HEK293 (cell line): ENCODE measurements at regions not wholly inside any gene's neighbourhood (a gene's known extent, or its start where the extent isn't known, plus 50 kb on each side); places are given as distances from the start of the nearest gene placed in this dataset.

Source experiments
- CTCF ChIA-PET: fragments of 350-600 bp; formaldehyde crosslinking; extraction: SDS; loops from one replicate; lab custom pipeline; 2021; ENCODE audit warnings: antibody characterized with exemption; lab: Yijun Ruan, JAX
- POLR2A ChIA-PET: fragments of 300-600 bp; formaldehyde crosslinking; extraction: SDS; loops from one replicate; lab custom pipeline; 2020; ENCODE audit warnings: antibody characterized with exemption, inconsistent platforms; lab: Yijun Ruan, JAX
- H3K27ac ChIP-seq: fragments of 200-500 bp; sonication (Bioruptor generic); 2 replicates; pipeline ENCODE4 v1.5.1; 2014; ENCODE audit warnings: low read depth, low read length, control low read depth, inconsistent platforms; ENCODE audit errors: extremely low read depth
- H3K36me3 ChIP-seq, 2 experiments: fragments of 200-500 bp in 1 of 2; sonication (Bioruptor generic) in 1 of 2; 1 replicate in 1 of 2; 2 replicates in 1 of 2; pipeline ENCODE4 v1.5.1; 2014 to 2017; ENCODE audit warnings: inconsistent platforms in 2 of 2, low read length in 2 of 2; ENCODE audit not compliant: control insufficient read depth in 2 of 2, insufficient read depth in 1 of 2
- H3K4me1 ChIP-seq: fragments of 200-500 bp; sonication (Bioruptor generic); 2 replicates; pipeline ENCODE4 v1.5.1; 2014; ENCODE audit warnings: mild to moderate bottlenecking, low read length, inconsistent platforms; ENCODE audit not compliant: control insufficient read depth, insufficient read depth
- H3K4me3 ChIP-seq: 2 replicates; pipeline ENCODE4 v1.5.1; 2011; ENCODE audit warnings: low read depth, mild to moderate bottlenecking, control low read depth, low read length, moderate library complexity
- H3K9me3 ChIP-seq: fragments of 200-500 bp; sonication (Bioruptor generic); 2 replicates; pipeline ENCODE4 v1.5.1; 2014; ENCODE audit warnings: low read depth, low read length, inconsistent platforms; ENCODE audit not compliant: control insufficient read depth, insufficient read depth
- KLF16 ChIP-seq: fragments of 450-650 bp; formaldehyde crosslinking; IDR thresholded peaks from 2 replicates; pipeline ENCODE4 v1.5.1; 2017; ENCODE audit warnings: missing biosample characterization, missing genetic modification characterization
- KLF9 ChIP-seq: fragments of 450-650 bp; formaldehyde crosslinking; IDR thresholded peaks from 2 replicates; pipeline ENCODE4 v1.5.1; 2016; ENCODE audit warnings: missing biosample characterization, missing genetic modification characterization, low read depth
- OSR2 ChIP-seq: fragments of 450-650 bp; formaldehyde crosslinking; IDR thresholded peaks from 2 replicates; pipeline ENCODE4 v1.5.1; 2016; ENCODE audit warnings: missing biosample characterization, missing genetic modification characterization
- OVOL3 ChIP-seq: fragments of 450-650 bp; formaldehyde crosslinking; IDR thresholded peaks from 2 replicates; pipeline ENCODE4 v1.5.1; 2016; ENCODE audit warnings: missing biosample characterization, missing genetic modification characterization
- WT1 ChIP-seq: fragments of 450-650 bp; formaldehyde crosslinking; IDR thresholded peaks from 2 replicates; pipeline ENCODE4 v1.5.1; 2016; ENCODE audit warnings: missing biosample characterization, missing genetic modification characterization
- ZBTB21 ChIP-seq: fragments of 450-650 bp; formaldehyde crosslinking; IDR thresholded peaks from 2 replicates; pipeline ENCODE4 v1.5.1; 2017; ENCODE audit warnings: missing biosample characterization, missing genetic modification characterization
- ZNF16 ChIP-seq: fragments of 450-650 bp; formaldehyde crosslinking; IDR thresholded peaks from 2 replicates; pipeline ENCODE4 v1.5.1; 2016; ENCODE audit warnings: low read depth, missing biosample characterization, missing genetic modification characterization
- ZNF19 ChIP-seq: fragments of 450-650 bp; formaldehyde crosslinking; IDR thresholded peaks from 2 replicates; pipeline ENCODE4; 2016; ENCODE audit warnings: missing biosample characterization, missing genetic modification characterization, low read depth
- ZNF214 ChIP-seq: fragments of 450-650 bp; formaldehyde crosslinking; IDR thresholded peaks from 2 replicates; pipeline ENCODE4 v1.5.1; 2017; ENCODE audit warnings: missing biosample characterization, mild to moderate bottlenecking, missing genetic modification characterization, borderline replicate concordance
- ZNF335 ChIP-seq: fragments of 450-650 bp; formaldehyde crosslinking; conservative IDR thresholded peaks from 2 replicates; pipeline ENCODE4 v1.5.1; 2016; ENCODE audit warnings: missing biosample characterization, missing genetic modification characterization
- ZNF623 ChIP-seq: fragments of 450-650 bp; formaldehyde crosslinking; IDR thresholded peaks from 2 replicates; pipeline ENCODE4 v1.5.1; 2016; ENCODE audit warnings: missing biosample characterization, missing genetic modification characterization
- ZNF660 ChIP-seq: fragments of 450-650 bp; IDR thresholded peaks from 2 replicates; pipeline ENCODE4 v1.5.1; 2018; ENCODE audit warnings: missing biosample characterization, mild to moderate bottlenecking, missing genetic modification characterization
- ZNF664 ChIP-seq: fragments of 450-650 bp; formaldehyde crosslinking; IDR thresholded peaks from 2 replicates; pipeline ENCODE4 v1.5.1; 2016; ENCODE audit warnings: missing biosample characterization, missing genetic modification characterization
- ZNF791 ChIP-seq: fragments of 450-650 bp; formaldehyde crosslinking; IDR thresholded peaks from 2 replicates; pipeline ENCODE4 v1.5.1; 2016; ENCODE audit warnings: missing biosample characterization, missing genetic modification characterization
- TF ChIP-seq, protein P1 (sequence below): fragments of 450-650 bp; formaldehyde crosslinking; IDR thresholded peaks from 2 replicates; pipeline ENCODE4 v1.5.1; 2016; ENCODE audit warnings: missing biosample characterization, missing genetic modification characterization
- TF ChIP-seq, protein P2 (sequence below): fragments of 450-650 bp; formaldehyde crosslinking; IDR thresholded peaks from 2 replicates; pipeline ENCODE4 v1.5.1; 2017; ENCODE audit warnings: missing biosample characterization, missing genetic modification characterization
- TF ChIP-seq, protein P3 (sequence below): fragments of 450-650 bp; formaldehyde crosslinking; conservative IDR thresholded peaks from 2 replicates; pipeline ENCODE4 v1.5.1; 2016; ENCODE audit warnings: low read depth, missing biosample characterization, missing genetic modification characterization
- TF ChIP-seq, protein P4 (sequence below): fragments of 450-650 bp; formaldehyde crosslinking; IDR thresholded peaks from 2 replicates; pipeline ENCODE4 v1.5.1; 2016; ENCODE audit warnings: missing biosample characterization, missing genetic modification characterization
- TF ChIP-seq, protein P5 (sequence below): fragments of 450-650 bp; formaldehyde crosslinking; IDR thresholded peaks from 2 replicates; pipeline ENCODE4; 2016; ENCODE audit warnings: missing biosample characterization, missing genetic modification characterization
- TF ChIP-seq, protein P6 (sequence below): fragments of 450-650 bp; formaldehyde crosslinking; IDR thresholded peaks from 2 replicates; pipeline ENCODE4 v1.5.1; 2016; ENCODE audit warnings: missing biosample characterization, missing genetic modification characterization

DNA sequence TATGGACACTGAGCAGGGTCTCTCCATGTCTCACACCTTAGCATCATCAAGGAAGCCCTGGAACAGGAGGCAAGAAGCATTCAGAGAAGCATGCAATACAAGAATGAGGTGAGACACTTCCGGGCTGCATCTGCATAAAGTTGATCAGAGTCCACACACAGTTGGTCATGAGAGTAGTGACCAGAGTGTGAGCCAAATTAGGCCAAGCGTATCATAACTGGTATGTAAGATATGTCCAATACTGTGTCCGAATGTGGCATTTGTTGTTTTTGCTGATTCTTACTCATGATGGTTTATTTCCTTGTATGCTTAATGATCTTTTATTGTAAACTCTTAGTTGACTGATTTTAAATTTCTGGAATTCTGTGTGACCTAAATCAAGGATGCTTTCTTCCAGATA is 315.7 kb downstream of the INSC start:
- TF ChIP-seq, protein P1, sequence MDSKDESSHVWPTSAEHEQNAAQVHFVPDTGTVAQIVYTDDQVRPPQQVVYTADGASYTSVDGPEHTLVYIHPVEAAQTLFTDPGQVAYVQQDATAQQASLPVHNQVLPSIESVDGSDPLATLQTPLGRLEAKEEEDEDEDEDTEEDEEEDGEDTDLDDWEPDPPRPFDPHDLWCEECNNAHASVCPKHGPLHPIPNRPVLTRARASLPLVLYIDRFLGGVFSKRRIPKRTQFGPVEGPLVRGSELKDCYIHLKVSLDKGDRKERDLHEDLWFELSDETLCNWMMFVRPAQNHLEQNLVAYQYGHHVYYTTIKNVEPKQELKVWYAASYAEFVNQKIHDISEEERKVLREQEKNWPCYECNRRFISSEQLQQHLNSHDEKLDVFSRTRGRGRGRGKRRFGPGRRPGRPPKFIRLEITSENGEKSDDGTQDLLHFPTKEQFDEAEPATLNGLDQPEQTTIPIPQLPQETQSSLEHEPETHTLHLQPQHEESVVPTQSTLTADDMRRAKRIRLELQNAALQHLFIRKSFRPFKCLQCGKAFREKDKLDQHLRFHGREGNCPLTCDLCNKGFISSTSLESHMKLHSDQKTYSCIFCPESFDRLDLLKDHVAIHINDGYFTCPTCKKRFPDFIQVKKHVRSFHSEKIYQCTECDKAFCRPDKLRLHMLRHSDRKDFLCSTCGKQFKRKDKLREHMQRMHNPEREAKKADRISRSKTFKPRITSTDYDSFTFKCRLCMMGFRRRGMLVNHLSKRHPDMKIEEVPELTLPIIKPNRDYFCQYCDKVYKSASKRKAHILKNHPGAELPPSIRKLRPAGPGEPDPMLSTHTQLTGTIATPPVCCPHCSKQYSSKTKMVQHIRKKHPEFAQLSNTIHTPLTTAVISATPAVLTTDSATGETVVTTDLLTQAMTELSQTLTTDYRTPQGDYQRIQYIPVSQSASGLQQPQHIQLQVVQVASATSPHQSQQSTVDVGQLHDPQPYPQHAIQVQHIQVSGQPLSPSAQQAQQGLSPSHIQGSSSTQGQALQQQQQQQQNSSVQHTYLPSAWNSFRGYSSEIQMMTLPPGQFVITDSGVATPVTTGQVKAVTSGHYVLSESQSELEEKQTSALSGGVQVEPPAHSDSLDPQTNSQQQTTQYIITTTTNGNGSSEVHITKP (tag by site-specific recombination) = no peak
- TF ChIP-seq KLF9 (tag by site-specific recombination) (no peak), ZNF214 (no peak), KLF16 (tag by site-specific recombination) (no peak), ZNF16 (tag by site-specific recombination) (no peak), ZNF623 (tag by site-specific recombination) (no peak), ZNF19 (tag by site-specific recombination) (no peak), ZNF660 (tag by site-specific recombination) (no peak), ZBTB21 (no peak), WT1 (tag by site-specific recombination) (no peak), OVOL3 (tag by site-specific recombination) (no peak), OSR2 (tag by site-specific recombination) (no peak), ZNF335 (tag by site-specific recombination) (no peak), ZNF664 (tag by site-specific recombination) (no peak), ZNF791 (tag by site-specific recombination) (no peak)
- TF ChIP-seq, protein P2, sequence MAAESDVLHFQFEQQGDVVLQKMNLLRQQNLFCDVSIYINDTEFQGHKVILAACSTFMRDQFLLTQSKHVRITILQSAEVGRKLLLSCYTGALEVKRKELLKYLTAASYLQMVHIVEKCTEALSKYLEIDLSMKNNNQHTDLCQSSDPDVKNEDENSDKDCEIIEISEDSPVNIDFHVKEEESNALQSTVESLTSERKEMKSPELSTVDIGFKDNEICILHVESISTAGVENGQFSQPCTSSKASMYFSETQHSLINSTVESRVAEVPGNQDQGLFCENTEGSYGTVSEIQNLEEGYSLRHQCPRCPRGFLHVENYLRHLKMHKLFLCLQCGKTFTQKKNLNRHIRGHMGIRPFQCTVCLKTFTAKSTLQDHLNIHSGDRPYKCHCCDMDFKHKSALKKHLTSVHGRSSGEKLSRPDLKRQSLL (tag by site-specific recombination) = no peak
- TF ChIP-seq, protein P3, sequence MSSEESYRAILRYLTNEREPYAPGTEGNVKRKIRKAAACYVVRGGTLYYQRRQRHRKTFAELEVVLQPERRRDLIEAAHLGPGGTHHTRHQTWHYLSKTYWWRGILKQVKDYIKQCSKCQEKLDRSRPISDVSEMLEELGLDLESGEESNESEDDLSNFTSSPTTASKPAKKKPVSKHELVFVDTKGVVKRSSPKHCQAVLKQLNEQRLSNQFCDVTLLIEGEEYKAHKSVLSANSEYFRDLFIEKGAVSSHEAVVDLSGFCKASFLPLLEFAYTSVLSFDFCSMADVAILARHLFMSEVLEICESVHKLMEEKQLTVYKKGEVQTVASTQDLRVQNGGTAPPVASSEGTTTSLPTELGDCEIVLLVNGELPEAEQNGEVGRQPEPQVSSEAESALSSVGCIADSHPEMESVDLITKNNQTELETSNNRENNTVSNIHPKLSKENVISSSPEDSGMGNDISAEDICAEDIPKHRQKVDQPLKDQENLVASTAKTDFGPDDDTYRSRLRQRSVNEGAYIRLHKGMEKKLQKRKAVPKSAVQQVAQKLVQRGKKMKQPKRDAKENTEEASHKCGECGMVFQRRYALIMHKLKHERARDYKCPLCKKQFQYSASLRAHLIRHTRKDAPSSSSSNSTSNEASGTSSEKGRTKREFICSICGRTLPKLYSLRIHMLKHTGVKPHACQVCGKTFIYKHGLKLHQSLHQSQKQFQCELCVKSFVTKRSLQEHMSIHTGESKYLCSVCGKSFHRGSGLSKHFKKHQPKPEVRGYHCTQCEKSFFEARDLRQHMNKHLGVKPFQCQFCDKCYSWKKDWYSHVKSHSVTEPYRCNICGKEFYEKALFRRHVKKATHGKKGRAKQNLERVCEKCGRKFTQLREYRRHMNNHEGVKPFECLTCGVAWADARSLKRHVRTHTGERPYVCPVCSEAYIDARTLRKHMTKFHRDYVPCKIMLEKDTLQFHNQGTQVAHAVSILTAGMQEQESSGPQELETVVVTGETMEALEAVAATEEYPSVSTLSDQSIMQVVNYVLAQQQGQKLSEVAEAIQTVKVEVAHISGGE (tag by site-specific recombination) = no peak
- TF ChIP-seq, protein P4, sequence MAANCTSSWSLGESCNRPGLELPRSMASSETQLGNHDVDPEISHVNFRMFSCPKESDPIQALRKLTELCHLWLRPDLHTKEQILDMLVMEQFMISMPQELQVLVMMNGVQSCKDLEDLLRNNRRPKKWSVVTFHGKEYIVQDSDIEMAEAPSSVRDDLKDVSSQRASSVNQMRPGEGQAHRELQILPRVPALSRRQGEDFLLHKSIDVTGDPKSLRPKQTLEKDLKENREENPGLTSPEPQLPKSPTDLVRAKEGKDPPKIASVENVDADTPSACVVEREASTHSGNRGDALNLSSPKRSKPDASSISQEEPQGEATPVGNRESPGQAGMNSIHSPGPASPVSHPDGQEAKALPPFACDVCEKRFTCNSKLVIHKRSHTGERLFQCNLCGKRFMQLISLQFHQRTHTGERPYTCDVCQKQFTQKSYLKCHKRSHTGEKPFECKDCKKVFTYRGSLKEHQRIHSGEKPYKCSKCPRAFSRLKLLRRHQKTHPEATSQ = no peak
- TF ChIP-seq, protein P5, sequence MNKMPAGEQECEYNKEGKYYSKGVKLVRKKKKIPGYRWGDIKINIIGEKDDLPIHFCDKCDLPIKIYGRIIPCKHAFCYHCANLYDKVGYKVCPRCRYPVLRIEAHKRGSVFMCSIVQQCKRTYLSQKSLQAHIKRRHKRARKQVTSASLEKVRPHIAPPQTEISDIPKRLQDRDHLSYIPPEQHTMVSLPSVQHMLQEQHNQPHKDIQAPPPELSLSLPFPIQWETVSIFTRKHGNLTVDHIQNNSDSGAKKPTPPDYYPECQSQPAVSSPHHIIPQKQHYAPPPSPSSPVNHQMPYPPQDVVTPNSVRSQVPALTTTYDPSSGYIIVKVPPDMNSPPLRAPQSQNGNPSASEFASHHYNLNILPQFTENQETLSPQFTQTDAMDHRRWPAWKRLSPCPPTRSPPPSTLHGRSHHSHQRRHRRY (tag by site-specific recombination) = no peak
- TF ChIP-seq, protein P6, sequence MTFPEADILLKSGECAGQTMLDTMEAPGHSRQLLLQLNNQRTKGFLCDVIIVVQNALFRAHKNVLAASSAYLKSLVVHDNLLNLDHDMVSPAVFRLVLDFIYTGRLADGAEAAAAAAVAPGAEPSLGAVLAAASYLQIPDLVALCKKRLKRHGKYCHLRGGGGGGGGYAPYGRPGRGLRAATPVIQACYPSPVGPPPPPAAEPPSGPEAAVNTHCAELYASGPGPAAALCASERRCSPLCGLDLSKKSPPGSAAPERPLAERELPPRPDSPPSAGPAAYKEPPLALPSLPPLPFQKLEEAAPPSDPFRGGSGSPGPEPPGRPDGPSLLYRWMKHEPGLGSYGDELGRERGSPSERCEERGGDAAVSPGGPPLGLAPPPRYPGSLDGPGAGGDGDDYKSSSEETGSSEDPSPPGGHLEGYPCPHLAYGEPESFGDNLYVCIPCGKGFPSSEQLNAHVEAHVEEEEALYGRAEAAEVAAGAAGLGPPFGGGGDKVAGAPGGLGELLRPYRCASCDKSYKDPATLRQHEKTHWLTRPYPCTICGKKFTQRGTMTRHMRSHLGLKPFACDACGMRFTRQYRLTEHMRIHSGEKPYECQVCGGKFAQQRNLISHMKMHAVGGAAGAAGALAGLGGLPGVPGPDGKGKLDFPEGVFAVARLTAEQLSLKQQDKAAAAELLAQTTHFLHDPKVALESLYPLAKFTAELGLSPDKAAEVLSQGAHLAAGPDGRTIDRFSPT (tag by site-specific recombination) = no peak

More for the DNA sequence above, 315.7 kb downstream of the INSC start:
- POLR2A ChIA-PET = no interaction called here
- no peaks in the 10 kb centered on the region for H3K9me3 ChIP-seq
- H3K36me3 ChIP-seq = no peaks in the 10 kb centered on the region
- H3K4me3 ChIP-seq = no peak overlapping the region
- H3K27ac ChIP-seq = no peak overlapping the region
- H3K4me1 ChIP-seq = no peaks in the 10 kb centered on the region
- CTCF ChIA-PET = no interaction called here
